ENCODE measurements at regions not wholly inside any gene's neighbourhood (a gene's known extent, or its start where the extent isn't known, plus 50 kb on each side); places are given as distances from the start of the nearest gene placed in this dataset.
"Not testable (repeated sequence)": the region's sequence is repeated elsewhere in the genome, so short reads cannot be mapped to it uniquely, and the experiment has no call there.

DNA sequence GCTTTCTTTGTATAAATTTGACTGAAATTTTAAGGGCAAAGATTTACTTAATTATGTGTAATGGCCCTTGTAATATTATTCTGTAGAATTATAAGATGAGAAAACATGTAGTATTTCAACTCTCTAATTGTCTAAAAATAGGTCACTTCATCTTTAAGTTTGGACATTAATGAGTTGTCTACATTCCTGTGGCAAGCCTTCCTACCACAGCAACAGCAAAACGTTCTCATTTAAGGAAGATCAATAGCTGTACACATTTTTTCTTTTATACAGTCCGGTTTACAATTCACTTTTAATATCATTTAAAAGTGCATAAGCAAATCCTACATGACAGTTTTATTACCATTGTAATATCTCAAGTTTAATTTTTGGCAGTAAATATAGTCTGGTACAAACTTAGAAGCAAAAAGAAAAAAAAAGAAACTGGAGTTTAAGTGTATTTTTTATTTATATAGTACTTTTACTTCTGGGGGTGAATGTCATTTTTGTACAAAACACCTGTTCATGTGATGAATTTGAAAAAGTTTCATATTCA is 501.8 kb downstream of the ZPLD1 start:
- DNase-seq: no peak

DNA sequence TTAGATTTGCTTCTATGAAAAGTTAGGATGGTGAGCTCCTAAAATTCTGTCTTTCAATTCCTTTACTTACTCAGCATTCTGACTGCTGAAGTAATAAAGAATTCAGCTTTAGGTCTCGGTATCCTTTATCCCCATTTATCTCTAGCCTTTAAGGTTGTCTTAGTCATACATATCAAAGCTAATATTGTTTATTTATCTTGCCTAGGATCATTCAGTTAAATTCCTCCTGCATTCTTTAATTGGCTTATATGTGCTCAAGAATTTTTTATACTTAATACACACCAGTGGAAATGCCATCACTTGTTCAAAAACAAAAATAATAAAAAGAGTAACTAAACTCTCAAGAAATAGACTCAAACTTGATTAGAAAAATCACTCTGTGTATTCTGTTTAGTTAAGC is 507.0 kb downstream of the ZPLD1 start:
- DNase-seq: no peak

DNA sequence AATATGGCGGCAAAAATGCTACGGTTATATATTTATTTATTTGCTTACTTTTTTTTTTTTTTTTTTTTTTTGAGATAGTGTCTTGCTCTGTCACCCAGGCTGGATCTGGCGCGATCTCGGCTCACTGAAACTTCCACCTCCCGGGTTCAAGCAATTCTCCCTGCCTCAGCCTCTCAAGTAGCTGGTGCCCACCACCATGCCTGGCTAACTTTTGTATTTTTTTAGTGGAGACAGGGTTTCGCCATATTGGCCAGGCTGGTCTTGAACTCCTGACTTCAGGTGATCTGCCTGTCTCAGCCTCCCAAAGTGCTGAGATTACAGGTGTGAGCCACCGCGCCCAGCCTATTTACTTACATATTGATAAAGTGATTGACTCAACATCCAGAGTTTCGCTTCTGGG is 511.6 kb downstream of the ZPLD1 start:
- DNase-seq: not testable (repeated sequence)

DNA sequence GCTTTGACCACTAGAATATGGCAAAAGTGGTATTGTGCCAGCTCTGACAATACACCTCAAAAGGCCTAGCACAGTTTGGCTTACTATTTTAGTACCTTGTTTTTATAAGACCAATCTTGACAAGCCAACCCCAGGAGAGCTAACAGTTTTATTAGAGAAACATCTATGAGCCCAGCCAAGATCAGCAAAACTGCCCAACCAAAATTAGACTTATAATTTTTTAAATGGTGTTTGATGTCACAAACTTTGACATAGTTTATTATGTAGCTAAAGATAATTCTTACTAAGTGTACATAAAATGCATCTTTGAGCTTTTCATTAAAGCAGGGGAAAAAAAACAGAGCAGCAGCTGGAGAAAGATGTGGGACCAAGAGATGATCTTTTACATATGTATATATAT is 537.5 kb downstream of the ZPLD1 start:
- no peak for DNase-seq

DNA sequence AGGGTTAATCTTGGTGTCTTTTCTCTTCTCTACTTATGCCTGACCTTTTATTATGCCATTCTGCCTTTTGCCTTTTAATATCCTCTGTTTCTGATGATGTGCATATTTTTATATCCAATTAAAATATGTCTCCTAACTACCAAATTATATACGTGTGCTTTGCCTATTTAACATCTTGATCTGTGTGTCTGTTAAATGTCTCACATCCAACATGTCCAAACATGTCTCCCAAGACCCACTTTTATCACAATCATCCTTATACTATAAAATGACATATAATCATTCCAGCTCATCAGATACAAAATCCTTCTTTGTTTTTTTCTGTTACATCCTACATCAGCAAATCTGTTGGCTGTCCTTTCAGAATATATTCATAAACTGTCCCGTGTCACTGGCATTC is 539.5 kb downstream of the ZPLD1 start:
- no peak for DNase-seq

DNA sequence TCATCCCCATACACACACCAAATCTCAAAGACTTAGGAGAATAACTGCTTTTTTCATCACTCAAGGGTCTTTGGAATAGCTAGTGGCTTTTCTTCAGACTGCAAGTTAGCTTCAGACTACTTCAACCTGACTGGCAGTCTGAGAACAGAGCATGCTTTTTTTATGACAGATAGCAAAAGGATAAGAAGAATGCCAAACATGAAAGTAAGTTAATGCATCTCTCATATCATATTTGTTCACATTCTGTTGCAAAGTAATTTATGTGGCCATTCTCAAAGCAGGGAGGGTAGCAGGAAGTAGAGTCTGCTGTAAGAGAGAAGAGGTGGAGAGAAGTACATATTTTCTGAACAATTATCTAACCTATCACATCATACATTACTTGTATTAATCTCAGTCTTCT is 544.4 kb downstream of the ZPLD1 start:
- no peak for DNase-seq

DNA sequence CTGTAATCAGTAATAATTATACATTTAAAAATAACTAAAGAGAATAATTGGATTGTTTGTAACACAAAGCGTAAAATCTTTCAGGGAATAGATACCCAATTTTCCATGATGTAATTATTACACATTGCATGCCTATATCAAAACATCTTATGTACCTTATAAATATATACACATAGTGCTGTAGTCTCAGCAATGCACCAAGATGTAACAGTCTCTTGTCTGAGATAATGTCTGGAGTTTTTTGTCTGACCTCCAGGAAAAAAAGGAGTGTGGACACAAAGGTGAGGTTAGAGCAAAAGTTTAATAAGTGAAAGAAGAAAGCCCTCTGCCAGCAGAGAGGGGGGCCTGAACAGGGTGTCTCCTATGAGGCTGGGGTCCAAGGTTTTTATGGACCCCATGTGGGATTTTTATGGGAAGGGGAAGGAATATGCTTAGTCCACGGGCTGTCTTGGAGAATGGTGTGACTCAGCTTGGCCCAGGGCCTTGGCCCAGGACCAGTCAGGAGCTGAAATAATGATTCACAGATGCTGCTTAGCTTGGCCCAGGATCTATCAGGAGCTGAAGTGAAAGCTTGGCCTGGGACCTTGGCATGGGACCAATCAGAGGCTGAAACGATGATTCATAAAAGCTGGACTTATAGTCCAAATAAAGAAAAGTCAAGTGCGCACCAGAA is 545.0 kb downstream of the ZPLD1 start:
- no peak for DNase-seq

DNA sequence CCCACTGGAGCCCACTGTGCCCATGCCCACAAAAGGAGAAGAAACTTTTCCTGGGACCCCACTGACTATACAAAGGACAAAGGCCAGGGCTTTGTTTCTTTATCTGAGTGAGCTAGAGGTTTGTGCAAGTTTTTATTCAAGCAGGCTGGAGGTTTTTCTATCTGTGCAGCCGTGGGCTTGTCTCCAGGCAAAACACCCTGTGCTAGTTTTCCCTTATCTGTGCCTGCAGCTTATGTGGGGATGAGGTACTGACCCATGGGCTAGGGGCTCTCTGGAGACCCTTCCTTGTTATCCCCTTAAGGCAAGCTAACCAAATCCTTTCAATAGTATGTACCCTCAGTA is 545.5 kb downstream of the ZPLD1 start:
- DNase-seq: no peak

DNA sequence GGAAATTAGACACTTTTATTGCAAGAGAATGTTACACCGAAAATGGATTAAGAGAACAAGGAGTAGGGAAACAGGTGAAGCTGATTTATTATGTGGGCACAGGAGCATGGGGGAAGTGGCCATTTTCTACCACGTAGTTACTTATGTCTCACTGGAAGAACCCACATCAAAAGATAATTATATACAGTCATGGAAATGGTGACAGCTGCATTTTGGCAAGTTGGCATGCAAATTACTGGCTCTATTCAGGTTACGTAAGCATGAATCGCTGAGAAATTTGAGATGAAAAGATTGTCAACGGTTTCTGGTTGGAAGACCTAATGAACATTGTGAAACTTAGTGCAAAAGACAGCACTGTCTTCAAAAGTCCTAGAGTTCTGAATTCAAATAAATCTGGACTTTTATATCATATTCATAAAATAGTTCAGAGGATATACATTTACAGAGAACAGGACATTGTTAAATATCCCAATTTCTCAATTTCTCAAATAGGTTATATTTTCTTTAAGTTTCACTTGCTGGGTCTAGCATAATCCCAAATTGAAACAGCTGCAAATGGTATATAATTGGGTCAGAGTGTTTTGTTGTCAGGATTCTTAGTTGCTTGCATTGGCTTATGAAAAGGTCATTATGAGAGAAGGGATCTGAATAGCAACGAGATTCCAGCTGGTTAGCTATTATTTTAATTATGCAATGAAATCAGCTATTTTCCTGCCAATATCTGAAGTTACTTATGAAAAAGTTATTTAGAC is 567.8 kb downstream of the ZPLD1 start:
- DNase-seq: no peak

DNA sequence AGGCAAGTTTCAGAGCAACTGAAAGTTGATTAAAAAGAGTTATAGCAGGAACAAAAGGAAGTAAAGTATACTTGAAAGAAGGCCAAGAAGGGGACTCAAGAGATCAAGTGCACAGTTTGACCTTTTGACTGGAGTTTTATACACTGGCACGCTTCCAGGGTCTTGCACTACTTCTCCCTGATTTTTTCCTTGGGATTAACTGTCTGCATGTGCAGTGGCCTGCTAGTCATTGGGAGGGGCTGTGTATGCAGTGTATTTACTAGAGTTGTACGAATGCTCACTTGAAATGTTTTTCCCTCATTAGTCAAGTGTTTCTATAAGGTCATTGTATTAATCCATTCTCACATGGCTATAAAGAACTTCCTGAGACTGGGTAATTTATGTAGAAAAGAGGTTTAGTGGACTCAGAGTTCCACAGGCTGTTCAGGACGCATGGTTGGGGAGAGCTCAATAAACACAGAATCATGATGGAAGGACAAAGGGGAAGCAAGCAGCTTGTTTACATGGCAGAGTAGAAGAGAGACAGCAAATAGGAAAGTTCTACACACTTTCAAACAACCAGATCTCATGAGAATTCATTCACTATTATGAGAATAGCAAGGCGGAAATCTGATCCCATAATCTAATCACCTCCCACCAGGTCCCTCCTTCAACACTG is 571.8 kb downstream of the ZPLD1 start:
- DNase-seq: no peak

DNA sequence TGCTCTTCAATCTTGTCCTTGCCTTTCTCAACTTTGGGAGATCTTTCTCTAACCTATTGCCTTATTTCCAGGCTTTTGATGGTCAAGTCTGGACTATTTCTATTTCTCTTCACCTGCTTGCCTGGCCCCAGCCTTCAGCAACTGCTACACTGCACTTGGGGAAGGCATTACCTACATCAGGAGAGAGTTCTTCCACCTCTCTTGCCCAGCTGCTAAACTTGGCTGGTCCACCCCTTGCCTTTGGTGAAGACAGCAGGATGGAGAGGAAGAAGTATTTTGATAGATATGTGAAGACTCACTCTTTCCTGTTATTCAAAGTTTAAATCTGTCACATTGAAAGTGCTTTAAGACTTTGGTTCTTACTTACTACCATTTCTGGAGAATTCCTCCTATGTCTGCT is 574.8 kb downstream of the ZPLD1 start:
- no peak for DNase-seq

DNA sequence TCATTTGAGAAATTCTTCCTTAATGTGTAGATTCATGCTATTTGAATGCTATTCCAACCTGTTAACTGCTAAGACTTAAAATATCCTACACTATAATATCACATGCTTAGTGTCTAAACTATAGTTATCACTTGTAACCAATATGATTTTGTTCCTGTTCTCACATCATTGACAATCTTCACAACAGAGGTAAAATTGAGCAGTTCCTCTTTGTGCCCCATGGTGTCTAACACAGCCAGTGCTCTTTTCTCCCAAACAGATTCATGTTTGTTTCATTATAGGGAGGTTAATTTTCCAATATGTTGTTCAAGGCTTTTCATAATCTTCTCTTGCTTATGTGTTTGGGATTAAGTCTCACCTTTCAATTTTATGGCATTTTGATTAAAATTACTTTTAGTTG is 591.1 kb downstream of the ZPLD1 start:
- DNase-seq: no peak

DNA sequence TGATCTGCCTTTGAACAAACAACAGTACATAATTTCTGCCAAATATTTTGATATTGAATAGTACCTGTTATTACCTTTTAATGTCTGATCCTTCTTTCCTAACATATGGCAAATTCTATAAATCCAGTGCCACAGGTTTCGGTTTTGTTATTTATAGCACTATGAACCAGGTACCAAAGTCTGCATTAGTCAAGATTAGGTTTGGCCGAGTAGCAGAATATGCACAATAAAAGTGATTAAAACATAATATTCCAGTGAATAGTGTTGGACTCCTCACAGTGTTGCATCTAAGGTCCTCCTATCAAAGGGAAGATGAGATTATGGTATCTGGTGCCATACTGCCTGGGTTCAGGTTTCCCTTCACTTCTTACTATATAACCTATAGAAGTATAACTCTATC is 599.0 kb downstream of the ZPLD1 start:
- no peak for DNase-seq

DNA sequence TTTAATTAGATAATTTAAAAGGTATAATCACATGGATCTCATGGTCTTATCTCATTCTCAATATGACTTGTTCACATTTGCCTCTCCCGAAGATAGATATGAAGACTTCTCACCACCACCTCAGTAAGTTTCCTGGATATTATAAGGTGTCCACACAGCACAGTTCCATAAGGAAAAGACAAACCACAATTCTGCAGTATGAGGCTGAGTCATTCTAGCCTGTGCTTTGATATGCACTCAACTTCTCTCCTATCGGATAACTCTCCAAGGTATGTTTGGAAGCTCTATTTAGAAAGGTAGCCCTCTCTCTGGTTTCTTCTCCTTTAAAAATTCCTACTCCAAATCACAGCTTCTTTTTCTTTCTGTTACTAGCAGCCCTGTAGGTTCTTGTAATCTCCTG is 612.8 kb downstream of the ZPLD1 start:
- DNase-seq: no peak

DNA sequence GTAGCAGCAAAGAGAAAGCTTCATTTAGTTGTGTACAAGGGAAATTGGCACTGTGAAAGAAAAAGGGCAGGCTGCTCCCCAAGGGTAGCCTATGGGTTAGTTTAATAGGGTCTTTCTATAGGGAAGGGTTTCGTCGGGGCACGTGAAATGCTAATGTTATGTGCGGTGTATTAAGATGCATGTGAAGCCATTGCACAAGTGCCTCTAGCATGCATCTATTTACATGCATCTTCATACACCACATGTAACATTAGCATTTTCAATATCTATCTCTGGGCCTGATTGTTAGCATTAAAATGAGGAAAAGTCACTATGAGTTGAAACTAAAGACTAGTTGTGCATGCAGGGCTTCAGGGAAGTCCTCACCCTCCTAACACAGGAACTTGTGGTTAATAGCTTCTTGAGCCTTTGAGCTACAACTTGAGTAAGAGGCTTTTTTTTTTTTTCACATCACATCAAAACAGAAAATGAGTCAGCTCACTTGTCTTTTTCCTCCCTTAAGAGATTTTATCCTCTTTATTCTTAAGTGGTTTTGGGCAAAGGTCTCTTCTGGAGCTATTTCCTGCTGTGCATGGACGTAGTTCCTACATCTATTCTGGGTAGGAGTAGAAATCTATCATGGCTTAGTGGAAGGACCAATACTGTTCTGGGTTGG is 613.4 kb downstream of the ZPLD1 start:
- DNase-seq: no peak

DNA sequence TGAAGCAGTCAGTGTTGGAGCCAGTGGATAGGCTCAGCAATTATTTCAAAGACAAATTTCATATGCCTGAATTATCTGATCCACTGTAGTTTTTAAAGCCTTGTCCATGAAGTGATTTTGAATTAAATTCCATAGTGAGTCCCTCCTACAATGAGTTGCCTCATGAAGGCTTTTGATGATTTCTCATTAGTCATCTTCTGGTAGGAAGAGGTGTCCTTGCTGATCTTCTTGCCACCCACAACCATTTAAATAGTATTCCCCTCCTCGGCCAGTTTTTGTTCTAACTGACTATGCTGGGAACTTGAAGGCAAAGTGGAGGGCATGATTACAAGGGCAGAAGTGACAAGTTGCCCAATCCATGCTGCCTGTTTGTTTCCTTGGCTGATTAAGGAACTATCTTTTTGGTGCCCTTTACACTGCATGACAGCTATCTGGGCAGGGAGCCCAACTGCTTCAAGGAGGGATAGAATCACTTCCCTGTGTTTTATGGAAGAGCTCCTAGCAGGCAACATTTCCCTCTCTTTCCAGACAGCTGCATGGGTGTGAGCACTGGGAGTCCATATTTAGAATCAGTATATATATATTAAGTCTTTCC is 617.5 kb downstream of the ZPLD1 start:
- no peak for DNase-seq

DNA sequence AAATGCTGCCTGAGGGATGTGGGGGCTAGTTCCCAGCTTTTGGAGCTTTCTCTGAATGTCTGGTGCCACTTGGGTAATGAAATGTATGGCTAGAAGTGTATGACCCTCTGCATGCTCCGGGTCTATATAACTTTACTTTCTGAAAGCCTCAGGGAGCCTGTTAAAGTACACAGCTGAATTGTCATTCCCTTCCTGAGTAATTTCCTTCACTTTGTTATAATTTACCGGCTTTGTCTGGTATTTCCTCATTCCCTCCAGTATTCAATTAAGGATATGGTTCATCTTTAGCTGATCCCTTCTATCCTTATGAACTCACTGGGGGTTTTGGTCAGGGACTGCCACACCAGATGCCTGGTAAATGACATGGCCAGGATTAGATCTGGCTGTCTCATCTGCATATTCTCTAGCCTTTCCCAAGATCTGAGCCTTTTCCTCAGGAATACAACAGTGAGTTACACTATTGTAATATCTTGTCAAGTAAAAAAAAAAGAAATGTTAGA is 620.3 kb downstream of the ZPLD1 start:
- no peak for DNase-seq

DNA sequence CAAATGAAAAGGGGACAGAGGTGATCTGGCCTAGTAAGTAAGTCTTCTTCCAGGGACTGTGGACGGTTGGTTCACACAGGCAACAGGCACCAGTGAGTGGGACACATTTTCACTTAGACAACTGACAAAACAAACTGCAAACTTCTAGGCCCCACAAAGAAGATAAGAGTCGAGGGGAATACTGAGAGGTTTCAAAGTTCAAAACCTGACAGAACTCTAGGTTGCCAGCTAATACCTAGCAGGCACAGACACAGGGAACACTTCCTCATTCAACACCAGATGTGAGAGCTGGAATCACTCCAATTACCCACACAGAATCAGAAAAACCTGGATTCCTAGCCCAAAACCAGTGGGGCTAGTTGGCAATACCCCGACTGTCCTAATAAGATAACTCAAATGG is 621.7 kb downstream of the ZPLD1 start:
- DNase-seq: no peak

DNA sequence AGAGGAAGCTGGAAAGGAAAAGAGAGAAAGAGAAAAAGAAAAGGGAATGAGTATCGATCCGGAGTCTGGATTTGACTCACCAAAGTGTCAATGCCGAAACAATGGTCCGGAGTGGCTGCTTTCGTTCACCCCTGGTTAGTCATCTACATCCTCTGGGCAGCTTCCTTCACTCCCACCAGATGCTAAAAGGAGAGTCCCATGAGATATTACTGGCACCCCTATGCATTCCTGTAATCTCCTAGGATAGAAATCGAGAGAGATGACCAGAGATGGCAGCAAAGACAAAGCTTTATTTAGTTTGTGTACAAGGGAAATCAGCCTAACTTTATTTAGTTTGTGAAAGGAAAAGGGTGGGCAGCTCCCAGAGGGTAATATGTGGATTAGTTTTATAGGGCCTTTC is 622.2 kb downstream of the ZPLD1 start:
- no peak for DNase-seq

DNA sequence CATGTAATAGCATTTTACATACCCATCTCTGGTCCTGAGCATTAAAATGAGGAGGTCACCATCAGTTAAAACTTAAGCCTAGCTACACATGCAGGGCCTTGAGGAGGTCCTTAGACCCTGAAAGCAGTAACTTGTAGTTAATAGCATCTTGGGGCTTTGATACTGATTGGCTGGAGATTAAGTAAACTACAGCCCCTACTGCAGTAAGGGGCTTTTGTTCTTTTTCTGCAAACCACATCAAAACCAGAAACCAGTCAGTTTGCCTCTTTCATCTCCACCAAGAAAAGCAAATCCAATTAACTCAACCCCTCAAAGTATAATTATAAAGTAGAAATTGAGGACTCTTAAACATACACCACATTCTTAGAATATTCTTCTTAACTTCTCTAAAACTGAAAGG is 622.7 kb downstream of the ZPLD1 start:
- no peak for DNase-seq

DNA sequence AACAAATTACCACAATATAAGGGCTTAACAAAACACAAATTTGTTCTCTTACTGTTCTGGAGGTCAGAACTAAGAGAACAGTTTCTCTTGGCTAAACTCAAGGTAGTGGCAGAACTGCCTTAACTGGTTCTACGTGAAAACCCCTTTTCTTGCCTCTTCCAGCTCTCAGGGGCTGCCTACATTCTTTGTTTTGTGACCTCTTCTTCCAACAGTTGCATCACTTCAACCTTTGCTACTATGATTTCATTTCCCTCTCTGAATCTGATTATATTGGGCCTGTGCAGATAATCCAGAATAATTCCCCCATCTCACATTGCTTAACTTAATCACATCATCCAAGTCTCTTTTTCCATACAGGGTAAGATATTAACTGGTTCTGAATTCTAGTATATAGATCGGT is 624.6 kb downstream of the ZPLD1 start:
- no peak for DNase-seq

DNA sequence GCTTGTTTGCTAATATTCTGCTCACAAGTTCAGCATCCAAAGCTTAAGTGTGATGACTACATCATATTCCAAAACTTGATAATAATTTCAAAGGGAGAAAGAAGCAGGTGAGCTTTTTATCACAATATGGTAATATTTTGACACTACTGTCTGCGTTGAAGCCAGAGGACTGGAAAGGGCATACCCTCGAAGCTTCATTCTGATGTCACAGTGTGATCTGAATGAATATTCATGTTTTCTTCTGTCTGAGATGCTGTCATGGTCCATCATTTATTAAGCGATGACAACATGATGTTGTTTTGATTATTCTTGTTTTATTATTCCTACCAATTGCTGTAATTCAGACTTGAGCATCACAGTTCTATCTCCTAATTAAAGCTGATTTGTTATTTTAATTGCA is 625.4 kb downstream of the ZPLD1 start:
- no peak for DNase-seq

DNA sequence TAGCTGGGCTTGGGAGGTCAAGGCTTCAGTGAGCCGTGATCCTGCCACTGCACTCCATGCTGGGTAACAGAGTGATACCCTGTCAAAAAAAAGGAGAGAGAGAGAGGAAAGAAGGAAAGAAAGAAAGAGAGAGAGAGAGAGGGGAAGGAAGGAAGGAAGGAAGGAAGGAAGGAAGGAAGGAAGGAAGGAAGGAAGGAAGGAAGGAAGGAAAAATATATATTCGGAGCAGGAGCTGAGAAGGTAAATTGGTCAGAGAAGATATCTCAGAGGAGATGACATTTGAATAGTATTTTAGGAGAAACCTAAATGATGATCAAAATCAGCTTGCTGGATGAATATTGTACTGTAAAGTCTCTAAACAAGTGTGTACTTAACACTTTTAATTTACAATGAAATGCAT is 633.1 kb downstream of the ZPLD1 start:
- DNase-seq: no peak

All from CD4-positive, alpha-beta T cell treated with Interleukin-17A for 1 hour (primary cell).